WTC11 (cell line): ENCODE measurements at regions not wholly inside any gene's neighbourhood (a gene's known extent, or its start where the extent isn't known, plus 50 kb on each side); places are given as distances from the start of the nearest gene placed in this dataset.

Experiments
- ATAC-seq: fragments of 200-7000 bp; cut with Tn5 transposase; 2 replicates; pipeline ENCODE4 v1.10.0; 2021; ENCODE audit warnings: mild to moderate bottlenecking, moderate library complexity
- CTCF ChIA-PET: fragments of 300-600 bp; sonication (Branson Sonifier 250); formaldehyde crosslinking; loops from one replicate; lab custom pipeline; 2021; ENCODE audit warnings: antibody characterized with exemption; lab: Charles Lee
- POLR2A ChIA-PET: fragments of 350-600 bp; sonication (Branson Sonifier 250); formaldehyde crosslinking; loops from one replicate; lab custom pipeline; 2021; ENCODE audit warnings: antibody characterized with exemption; lab: Charles Lee
- DNase-seq: peaks from one replicate; pipeline ENCODE4 v3.0.0; 2021; ENCODE audit warnings: low spot score
- H3K27ac Mint-ChIP-seq: 2 replicates; pipeline ENCODE4 v1.8.0; 2021; ENCODE audit warnings: mixed read lengths
- H3K27me3 Mint-ChIP-seq: 2 replicates; pipeline ENCODE4 v1.8.0; 2021; ENCODE audit warnings: low read depth, mild to moderate bottlenecking, moderate library complexity, mixed read lengths
- H3K36me3 Mint-ChIP-seq: 2 replicates; pipeline ENCODE4 v1.8.0; 2021; ENCODE audit warnings: mixed read lengths
- H3K4me1 Mint-ChIP-seq: 2 replicates; pipeline ENCODE4 v1.8.0; 2022; ENCODE audit warnings: mixed read lengths
- H3K4me3 Mint-ChIP-seq: 2 replicates; pipeline ENCODE4 v1.8.0; 2021; ENCODE audit warnings: mild to moderate bottlenecking, moderate library complexity, mixed read lengths
- H3K9me3 Mint-ChIP-seq: 2 replicates; pipeline ENCODE4 v1.8.0; 2021; ENCODE audit warnings: mixed read lengths
- CBFB ChIP-seq: sonication (generic); formaldehyde crosslinking; IDR thresholded peaks from 2 replicates; pipeline ENCODE4 v1.8.1; 2022; ENCODE audit warnings: mild to moderate bottlenecking, low read depth, missing genetic modification reagents
- CDX4 ChIP-seq: fragments of 250-450 bp; sonication (Bioruptor Pico); IDR thresholded peaks from 2 replicates; pipeline ENCODE4 v1.9.0; 2021; ENCODE audit warnings: moderate library complexity, mild to moderate bottlenecking, inconsistent platforms, borderline replicate concordance
- EMX1 ChIP-seq: fragments of 250-450 bp; sonication (Bioruptor Pico); IDR thresholded peaks from 2 replicates; pipeline ENCODE4 v1.8.0; 2021; ENCODE audit warnings: mild to moderate bottlenecking
- ESRRA ChIP-seq: sonication (generic); formaldehyde crosslinking; IDR thresholded peaks from 2 replicates; pipeline ENCODE4 v1.8.1; 2022; ENCODE audit warnings: mild to moderate bottlenecking, missing genetic modification reagents, borderline replicate concordance
- FOXP1 ChIP-seq: sonication (generic); formaldehyde crosslinking; IDR thresholded peaks from 2 replicates; pipeline ENCODE4 v1.8.0; 2022; ENCODE audit warnings: missing genetic modification reagents, mild to moderate bottlenecking, moderate library complexity, borderline replicate concordance
- GABPB1 ChIP-seq: sonication (generic); formaldehyde crosslinking; IDR thresholded peaks from 2 replicates; pipeline ENCODE4 v1.8.1; 2023; ENCODE audit warnings: mild to moderate bottlenecking, missing genetic modification reagents
- JUN ChIP-seq: sonication (generic); formaldehyde crosslinking; IDR thresholded peaks from 2 replicates; pipeline ENCODE4 v1.8.0; 2023; ENCODE audit warnings: mild to moderate bottlenecking, missing genetic modification reagents
- MXD4 ChIP-seq: fragments of 250-450 bp; sonication (Bioruptor Pico); IDR thresholded peaks from 2 replicates; pipeline ENCODE4 v1.8.0; 2021; ENCODE audit warnings: mild to moderate bottlenecking, moderate library complexity, borderline replicate concordance
- NFE2L1 ChIP-seq: sonication (generic); formaldehyde crosslinking; IDR thresholded peaks from 2 replicates; pipeline ENCODE4 v1.8.1; 2023; ENCODE audit warnings: missing genetic modification reagents
- NR3C1 ChIP-seq: sonication (generic); formaldehyde crosslinking; conservative IDR thresholded peaks from 2 replicates; pipeline ENCODE4 v1.8.1; 2023; ENCODE audit warnings: low read depth, mild to moderate bottlenecking, missing genetic modification reagents
- SOX15 ChIP-seq: fragments of 250-450 bp; sonication (Bioruptor Pico); IDR thresholded peaks from 2 replicates; pipeline ENCODE4 v1.9.0; 2021; ENCODE audit warnings: mild to moderate bottlenecking
- TEAD1 ChIP-seq: sonication (generic); formaldehyde crosslinking; IDR thresholded peaks from 2 replicates; pipeline ENCODE4 v1.8.0; 2022; ENCODE audit warnings: mild to moderate bottlenecking, missing genetic modification reagents
- TP53 ChIP-seq: sonication (generic); formaldehyde crosslinking; IDR thresholded peaks from 2 replicates; pipeline ENCODE4 v1.8.1; 2023; ENCODE audit warnings: mild to moderate bottlenecking, missing genetic modification reagents
- ZNF138 ChIP-seq: sonication (generic); formaldehyde crosslinking; conservative IDR thresholded peaks from 2 replicates; pipeline ENCODE4 v1.8.1; 2022; ENCODE audit warnings: mild to moderate bottlenecking, moderate library complexity, missing genetic modification reagents
- ZNF423 ChIP-seq: fragments of 250-450 bp; sonication (Bioruptor Pico); IDR thresholded peaks from 2 replicates; pipeline ENCODE4 v2.1.2; 2022; ENCODE audit warnings: mild to moderate bottlenecking, moderate library complexity
- TF ChIP-seq, protein P1 (sequence below): sonication (generic); formaldehyde crosslinking; IDR thresholded peaks from 2 replicates; pipeline ENCODE4 v1.8.1; 2023; ENCODE audit warnings: mild to moderate bottlenecking, missing genetic modification reagents, borderline replicate concordance
- TF ChIP-seq, protein P2 (sequence below): sonication (generic); formaldehyde crosslinking; IDR thresholded peaks from 2 replicates; pipeline ENCODE4 v1.8.0; 2022; ENCODE audit warnings: missing genetic modification reagents
- TF ChIP-seq, protein P3 (sequence below): sonication (generic); formaldehyde crosslinking; IDR thresholded peaks from 2 replicates; pipeline ENCODE4 v1.8.1; 2022; ENCODE audit warnings: missing genetic modification reagents, borderline replicate concordance
- TF ChIP-seq, protein P4 (sequence below): sonication (generic); formaldehyde crosslinking; IDR thresholded peaks from 2 replicates; pipeline ENCODE4 v1.8.1; 2023; ENCODE audit warnings: mild to moderate bottlenecking, missing genetic modification reagents, moderate library complexity

- TF ChIP-seq NR3C1 (CRISPR knock-in tag) (no peak), SOX15 (CRISPR knock-in tag) (no peak)
- TF ChIP-seq, protein P1, sequence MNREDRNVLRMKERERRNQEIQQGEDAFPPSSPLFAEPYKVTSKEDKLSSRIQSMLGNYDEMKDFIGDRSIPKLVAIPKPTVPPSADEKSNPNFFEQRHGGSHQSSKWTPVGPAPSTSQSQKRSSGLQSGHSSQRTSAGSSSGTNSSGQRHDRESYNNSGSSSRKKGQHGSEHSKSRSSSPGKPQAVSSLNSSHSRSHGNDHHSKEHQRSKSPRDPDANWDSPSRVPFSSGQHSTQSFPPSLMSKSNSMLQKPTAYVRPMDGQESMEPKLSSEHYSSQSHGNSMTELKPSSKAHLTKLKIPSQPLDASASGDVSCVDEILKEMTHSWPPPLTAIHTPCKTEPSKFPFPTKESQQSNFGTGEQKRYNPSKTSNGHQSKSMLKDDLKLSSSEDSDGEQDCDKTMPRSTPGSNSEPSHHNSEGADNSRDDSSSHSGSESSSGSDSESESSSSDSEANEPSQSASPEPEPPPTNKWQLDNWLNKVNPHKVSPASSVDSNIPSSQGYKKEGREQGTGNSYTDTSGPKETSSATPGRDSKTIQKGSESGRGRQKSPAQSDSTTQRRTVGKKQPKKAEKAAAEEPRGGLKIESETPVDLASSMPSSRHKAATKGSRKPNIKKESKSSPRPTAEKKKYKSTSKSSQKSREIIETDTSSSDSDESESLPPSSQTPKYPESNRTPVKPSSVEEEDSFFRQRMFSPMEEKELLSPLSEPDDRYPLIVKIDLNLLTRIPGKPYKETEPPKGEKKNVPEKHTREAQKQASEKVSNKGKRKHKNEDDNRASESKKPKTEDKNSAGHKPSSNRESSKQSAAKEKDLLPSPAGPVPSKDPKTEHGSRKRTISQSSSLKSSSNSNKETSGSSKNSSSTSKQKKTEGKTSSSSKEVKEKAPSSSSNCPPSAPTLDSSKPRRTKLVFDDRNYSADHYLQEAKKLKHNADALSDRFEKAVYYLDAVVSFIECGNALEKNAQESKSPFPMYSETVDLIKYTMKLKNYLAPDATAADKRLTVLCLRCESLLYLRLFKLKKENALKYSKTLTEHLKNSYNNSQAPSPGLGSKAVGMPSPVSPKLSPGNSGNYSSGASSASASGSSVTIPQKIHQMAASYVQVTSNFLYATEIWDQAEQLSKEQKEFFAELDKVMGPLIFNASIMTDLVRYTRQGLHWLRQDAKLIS (CRISPR knock-in tag), result no peak
- TF ChIP-seq, protein P2, sequence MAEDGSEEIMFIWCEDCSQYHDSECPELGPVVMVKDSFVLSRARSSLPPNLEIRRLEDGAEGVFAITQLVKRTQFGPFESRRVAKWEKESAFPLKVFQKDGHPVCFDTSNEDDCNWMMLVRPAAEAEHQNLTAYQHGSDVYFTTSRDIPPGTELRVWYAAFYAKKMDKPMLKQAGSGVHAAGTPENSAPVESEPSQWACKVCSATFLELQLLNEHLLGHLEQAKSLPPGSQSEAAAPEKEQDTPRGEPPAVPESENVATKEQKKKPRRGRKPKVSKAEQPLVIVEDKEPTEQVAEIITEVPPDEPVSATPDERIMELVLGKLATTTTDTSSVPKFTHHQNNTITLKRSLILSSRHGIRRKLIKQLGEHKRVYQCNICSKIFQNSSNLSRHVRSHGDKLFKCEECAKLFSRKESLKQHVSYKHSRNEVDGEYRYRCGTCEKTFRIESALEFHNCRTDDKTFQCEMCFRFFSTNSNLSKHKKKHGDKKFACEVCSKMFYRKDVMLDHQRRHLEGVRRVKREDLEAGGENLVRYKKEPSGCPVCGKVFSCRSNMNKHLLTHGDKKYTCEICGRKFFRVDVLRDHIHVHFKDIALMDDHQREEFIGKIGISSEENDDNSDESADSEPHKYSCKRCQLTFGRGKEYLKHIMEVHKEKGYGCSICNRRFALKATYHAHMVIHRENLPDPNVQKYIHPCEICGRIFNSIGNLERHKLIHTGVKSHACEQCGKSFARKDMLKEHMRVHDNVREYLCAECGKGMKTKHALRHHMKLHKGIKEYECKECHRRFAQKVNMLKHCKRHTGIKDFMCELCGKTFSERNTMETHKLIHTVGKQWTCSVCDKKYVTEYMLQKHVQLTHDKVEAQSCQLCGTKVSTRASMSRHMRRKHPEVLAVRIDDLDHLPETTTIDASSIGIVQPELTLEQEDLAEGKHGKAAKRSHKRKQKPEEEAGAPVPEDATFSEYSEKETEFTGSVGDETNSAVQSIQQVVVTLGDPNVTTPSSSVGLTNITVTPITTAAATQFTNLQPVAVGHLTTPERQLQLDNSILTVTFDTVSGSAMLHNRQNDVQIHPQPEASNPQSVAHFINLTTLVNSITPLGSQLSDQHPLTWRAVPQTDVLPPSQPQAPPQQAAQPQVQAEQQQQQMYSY (CRISPR knock-in tag), result no peak
Observed at GRCh38 chr5:174310243-174310642, 264.7 kb downstream of the NSG2 start (continued).

- DNase-seq (no peak), ATAC-seq (no peak)
- TF ChIP-seq CDX4 (CRISPR knock-in tag) (no peak), FOXP1 (CRISPR knock-in tag) (no peak), NFE2L1 (CRISPR knock-in tag) (no peak), JUN (CRISPR knock-in tag) (no peak), ZNF138 (no peak), TEAD1 (no peak)
- H3K4me3 Mint-ChIP-seq, result peak overlapping the region; percentile 35
- CTCF ChIA-PET, result interaction anchor here (1.0 to 5.4 kb wide), 9 partner anchors 9 to 695 kb away, joined by 3 to 148 read pairs (median 14); partner anchors contain the start of genes BOD1 and NSG2
- H3K36me3 Mint-ChIP-seq, result no peaks in the 10 kb centered on the region
- peaks cover 11% of the 10 kb centered on the region; the same call in 1 of the 2 replicates for H3K4me1 Mint-ChIP-seq
- no peak overlapping the region for H3K27ac Mint-ChIP-seq
- peaks cover 22% of the 10 kb centered on the region for H3K27me3 Mint-ChIP-seq
- POLR2A ChIA-PET, result no interaction called here
- H3K9me3 Mint-ChIP-seq, result no peaks in the 10 kb centered on the region
Observed at GRCh38 chr5:174310706-174311105, 265.2 kb downstream of the NSG2 start.

- ATAC-seq, result no peak
- DNase-seq, result no peak
- ChIA-PET CTCF (interaction anchor here (0.6 to 5.4 kb wide), 37 partner anchors 8 to 1074 kb away, joined by 3 to 148 read pairs (median 6); partner anchors contain the start of genes BOD1 and NSG2), POLR2A (no interaction called here)
- Mint-ChIP-seq H3K27me3 (peaks cover 22% of the 10 kb centered on the region), H3K27ac (no peak overlapping the region), H3K9me3 (no peaks in the 10 kb centered on the region), H3K36me3 (no peaks in the 10 kb centered on the region), H3K4me1 (peaks cover 11% of the 10 kb centered on the region; the same call in 1 of the 2 replicates), H3K4me3 (peak overlapping the region; percentile 35)
- TF ChIP-seq GABPB1 (CRISPR knock-in tag) (no peak), MXD4 (no peak), ZNF423 (CRISPR knock-in tag) (no peak), EMX1 (no peak), ESRRA (no peak), CBFB (CRISPR knock-in tag) (no peak), TP53 (CRISPR knock-in tag) (no peak)
- TF ChIP-seq, protein P3, sequence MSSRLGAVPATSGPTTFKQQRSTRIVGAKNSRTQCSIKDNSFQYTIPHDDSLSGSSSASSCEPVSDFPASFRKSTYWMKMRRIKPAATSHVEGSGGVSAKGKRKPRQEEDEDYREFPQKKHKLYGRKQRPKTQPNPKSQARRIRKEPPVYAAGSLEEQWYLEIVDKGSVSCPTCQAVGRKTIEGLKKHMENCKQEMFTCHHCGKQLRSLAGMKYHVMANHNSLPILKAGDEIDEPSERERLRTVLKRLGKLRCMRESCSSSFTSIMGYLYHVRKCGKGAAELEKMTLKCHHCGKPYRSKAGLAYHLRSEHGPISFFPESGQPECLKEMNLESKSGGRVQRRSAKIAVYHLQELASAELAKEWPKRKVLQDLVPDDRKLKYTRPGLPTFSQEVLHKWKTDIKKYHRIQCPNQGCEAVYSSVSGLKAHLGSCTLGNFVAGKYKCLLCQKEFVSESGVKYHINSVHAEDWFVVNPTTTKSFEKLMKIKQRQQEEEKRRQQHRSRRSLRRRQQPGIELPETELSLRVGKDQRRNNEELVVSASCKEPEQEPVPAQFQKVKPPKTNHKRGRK, result no peak
- TF ChIP-seq, protein P4, sequence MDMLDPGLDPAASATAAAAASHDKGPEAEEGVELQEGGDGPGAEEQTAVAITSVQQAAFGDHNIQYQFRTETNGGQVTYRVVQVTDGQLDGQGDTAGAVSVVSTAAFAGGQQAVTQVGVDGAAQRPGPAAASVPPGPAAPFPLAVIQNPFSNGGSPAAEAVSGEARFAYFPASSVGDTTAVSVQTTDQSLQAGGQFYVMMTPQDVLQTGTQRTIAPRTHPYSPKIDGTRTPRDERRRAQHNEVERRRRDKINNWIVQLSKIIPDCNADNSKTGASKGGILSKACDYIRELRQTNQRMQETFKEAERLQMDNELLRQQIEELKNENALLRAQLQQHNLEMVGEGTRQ, result no peak
Observed at GRCh38 chr5:174311121-174311520, 265.6 kb downstream of the NSG2 start.
